ENCODE measurements at regions not wholly inside any gene's neighbourhood (a gene's known extent, or its start where the extent isn't known, plus 50 kb on each side); places are given as distances from the start of the nearest gene placed in this dataset.

DNA sequence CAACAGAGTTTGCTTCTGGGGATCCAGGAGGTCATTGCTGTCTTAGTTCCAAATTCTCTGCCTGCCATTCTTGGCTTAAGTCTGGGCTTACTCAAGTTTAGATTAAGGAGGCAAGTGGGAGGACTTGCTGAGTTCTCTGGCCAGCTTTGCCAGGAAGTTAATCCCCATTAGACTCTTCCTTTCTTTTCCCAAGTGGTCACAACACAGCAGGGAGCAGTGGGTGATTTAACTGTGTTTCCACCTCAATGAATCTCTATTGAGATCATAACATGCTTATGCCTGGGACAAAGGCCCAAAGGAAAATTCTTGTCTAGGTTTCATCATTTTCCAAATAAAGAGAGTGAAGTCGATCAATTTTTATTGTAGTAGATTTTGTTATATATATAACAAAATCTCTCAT, 1159.6 kb downstream of the SORCS3 start:
- in situ Hi-C loops (cut with HindIII; ENCODE audit: low pct_ligation_motif_present, low pct_unique_long_range_greater_than_20kb, low sequenced_read_pairs) = no loop called here
- no peak for DNase-seq

- in situ Hi-C loops (cut with HindIII; ENCODE audit: low pct_ligation_motif_present, low pct_unique_long_range_greater_than_20kb, low sequenced_read_pairs) = no loop called here
- no peak for DNase-seq
Measured at GRCh38 chr10:105798328-105798889, 1157.3 kb downstream of the SORCS3 start.

DNA sequence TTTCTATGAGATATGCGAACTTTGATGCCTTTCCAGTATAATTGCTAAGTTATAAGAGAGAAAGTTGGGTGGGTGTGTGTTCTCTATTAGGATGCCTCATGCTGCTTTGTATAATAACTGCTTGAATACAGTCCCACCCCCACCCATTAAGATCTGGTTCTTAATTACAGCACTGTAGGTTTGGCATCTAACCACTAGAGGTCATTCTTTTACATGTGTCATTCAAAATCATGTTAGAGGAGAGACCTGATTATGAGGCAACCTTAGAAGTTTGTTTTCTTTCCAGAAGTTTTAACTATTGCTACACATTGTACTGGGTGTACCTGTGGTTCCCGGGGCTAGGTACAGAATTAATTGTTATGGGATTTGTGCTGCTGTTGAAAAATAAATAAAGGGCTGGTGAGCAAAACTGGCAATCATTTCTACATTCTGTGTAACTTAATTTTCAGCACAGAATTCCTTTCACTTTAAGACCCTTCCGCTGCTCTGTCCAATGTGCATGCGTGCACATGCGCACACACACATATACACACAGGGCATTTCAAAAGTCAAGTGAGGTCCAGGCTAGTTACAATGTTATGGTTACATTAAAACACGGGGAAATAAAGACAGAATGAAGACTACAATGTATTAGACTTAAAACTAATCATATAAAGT, 1156.3 kb downstream of the SORCS3 start:
- DNase-seq = peak; percentile 55
- in situ Hi-C loops (cut with HindIII; ENCODE audit: low pct_ligation_motif_present, low pct_unique_long_range_greater_than_20kb, low sequenced_read_pairs) = no loop called here

DNA sequence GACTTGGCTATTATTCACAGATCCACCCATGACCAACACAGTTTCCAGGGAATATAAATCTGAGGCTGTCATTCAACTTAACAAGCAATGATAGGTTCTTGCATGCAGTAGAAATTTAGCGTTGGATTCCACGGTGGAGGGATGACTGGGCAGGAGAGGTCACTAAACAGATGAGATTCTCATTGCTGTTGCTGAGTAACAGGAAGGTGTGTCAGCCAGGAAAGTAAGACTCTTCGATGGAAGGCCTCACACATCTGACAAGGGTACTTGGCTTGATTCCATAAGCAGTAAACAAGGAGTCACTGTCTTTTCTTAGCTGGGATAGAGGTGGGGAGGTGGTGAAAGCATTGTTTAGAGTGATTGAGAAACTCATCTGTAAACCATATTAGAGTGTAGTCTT, 1152.0 kb downstream of the SORCS3 start:
- in situ Hi-C loops (cut with HindIII; ENCODE audit: low pct_ligation_motif_present, low pct_unique_long_range_greater_than_20kb, low sequenced_read_pairs) = no loop called here
- no peak for DNase-seq

DNA sequence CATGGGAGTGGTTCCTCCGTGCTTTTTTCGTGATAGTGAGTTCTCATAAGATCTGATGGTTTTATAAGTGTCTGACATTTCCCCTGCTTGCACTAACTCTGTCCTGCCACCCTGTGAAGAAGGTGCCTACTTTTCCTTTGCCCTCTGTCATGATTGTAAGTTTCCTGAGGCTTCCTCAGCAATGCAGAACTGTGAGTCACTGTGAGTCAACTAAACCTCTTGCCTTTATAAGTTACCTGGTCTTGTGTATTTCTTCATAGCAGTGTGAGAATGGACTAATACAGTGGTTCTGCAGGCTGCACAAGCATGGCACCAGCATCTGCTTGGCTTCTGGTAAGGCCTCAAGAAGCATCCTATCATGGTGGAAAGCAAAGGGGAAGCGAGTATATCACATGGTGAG, 1144.6 kb downstream of the SORCS3 start:
- DNase-seq = no peak
- in situ Hi-C loops (cut with HindIII; ENCODE audit: low pct_ligation_motif_present, low pct_unique_long_range_greater_than_20kb, low sequenced_read_pairs) = no loop called here

- no peak for DNase-seq
- in situ Hi-C loops (cut with HindIII; ENCODE audit: low pct_ligation_motif_present, low pct_unique_long_range_greater_than_20kb, low sequenced_read_pairs) = no loop called here
Measured at GRCh38 chr10:105783936-105784483, 1142.9 kb downstream of the SORCS3 start.

GRCh38 chr10:105774881-105775280, 1133.8 kb downstream of the SORCS3 start:
- DNase-seq = no peak
- in situ Hi-C loops (cut with HindIII; ENCODE audit: low pct_ligation_motif_present, low pct_unique_long_range_greater_than_20kb, low sequenced_read_pairs) = no loop called here

DNA sequence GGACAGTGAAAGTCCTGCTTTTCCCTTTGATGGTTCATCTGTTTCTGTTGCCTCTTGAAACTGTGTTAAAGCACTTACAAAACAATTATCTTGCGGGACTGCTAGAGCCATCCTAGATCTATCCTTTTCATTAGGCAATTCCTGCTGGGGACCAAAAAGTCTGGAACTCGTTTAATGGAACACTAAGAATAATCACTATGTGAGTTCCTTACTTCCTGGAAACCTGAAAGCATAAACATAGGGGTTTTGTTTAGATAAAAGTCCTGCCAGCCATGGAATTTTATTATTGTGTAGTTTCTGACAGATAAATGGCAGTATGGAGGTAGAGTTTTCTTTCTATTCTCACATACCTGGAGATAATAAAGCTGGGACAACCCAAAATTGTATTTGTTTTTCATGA, 1133.3 kb downstream of the SORCS3 start:
- in situ Hi-C loops (cut with HindIII; ENCODE audit: low pct_ligation_motif_present, low pct_unique_long_range_greater_than_20kb, low sequenced_read_pairs) = no loop called here

GRCh38 chr10:105770524-105771212, 1129.6 kb downstream of the SORCS3 start:
- in situ Hi-C loops (cut with HindIII; ENCODE audit: low pct_ligation_motif_present, low pct_unique_long_range_greater_than_20kb, low sequenced_read_pairs) = no loop called here
- DNase-seq = peak; percentile 8

More for the DNA sequence above, 1133.3 kb downstream of the SORCS3 start:
- no peak for DNase-seq

GRCh38 chr10:105769248-105770184, 1128.4 kb downstream of the SORCS3 start:
- in situ Hi-C loops (cut with HindIII; ENCODE audit: low pct_ligation_motif_present, low pct_unique_long_range_greater_than_20kb, low sequenced_read_pairs) = no loop called here
- DNase-seq = peak; percentile 63

GRCh38 chr10:105763611-105764010, 1122.5 kb downstream of the SORCS3 start:
- in situ Hi-C loops (cut with HindIII; ENCODE audit: low pct_ligation_motif_present, low pct_unique_long_range_greater_than_20kb, low sequenced_read_pairs) = no loop called here
- no peak for DNase-seq

DNA sequence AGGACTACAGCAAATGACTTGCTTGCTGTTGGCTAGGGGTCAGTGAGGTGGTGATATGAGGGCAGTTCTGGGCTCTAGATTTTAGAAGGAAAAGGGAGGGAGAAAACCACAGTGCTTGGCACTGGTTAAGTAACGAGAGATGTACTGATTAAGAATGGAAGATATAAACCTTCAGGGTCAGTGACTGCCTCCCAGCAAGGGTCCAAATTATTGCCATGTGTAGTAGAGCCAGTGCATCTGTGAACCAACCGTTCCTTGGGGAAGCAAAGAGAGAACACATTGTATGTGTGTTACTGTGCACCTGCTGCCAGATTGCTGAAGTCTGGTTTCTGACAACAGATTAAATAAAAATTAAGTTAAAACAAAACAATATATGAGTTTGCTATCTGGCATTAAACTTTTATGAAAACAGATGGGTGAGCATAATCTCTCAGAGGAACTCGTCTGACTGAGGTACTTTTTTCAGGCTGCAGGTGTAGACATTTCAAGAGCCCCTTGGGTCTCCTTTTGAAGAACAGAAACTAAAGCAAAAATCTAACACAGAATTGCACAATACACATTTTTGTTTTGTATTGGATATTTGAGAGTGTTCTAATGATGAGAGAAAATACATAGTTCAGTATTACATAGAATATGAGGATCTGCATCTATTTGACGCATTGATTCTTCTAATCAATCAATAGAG, 1120.6 kb downstream of the SORCS3 start:
- no peak for DNase-seq
- in situ Hi-C loops (cut with HindIII; ENCODE audit: low pct_ligation_motif_present, low pct_unique_long_range_greater_than_20kb, low sequenced_read_pairs) = no loop called here

GRCh38 chr10:105759669-105760068, 1118.6 kb downstream of the SORCS3 start:
- in situ Hi-C loops (cut with HindIII; ENCODE audit: low pct_ligation_motif_present, low pct_unique_long_range_greater_than_20kb, low sequenced_read_pairs) = no loop called here
- no peak for DNase-seq

DNA sequence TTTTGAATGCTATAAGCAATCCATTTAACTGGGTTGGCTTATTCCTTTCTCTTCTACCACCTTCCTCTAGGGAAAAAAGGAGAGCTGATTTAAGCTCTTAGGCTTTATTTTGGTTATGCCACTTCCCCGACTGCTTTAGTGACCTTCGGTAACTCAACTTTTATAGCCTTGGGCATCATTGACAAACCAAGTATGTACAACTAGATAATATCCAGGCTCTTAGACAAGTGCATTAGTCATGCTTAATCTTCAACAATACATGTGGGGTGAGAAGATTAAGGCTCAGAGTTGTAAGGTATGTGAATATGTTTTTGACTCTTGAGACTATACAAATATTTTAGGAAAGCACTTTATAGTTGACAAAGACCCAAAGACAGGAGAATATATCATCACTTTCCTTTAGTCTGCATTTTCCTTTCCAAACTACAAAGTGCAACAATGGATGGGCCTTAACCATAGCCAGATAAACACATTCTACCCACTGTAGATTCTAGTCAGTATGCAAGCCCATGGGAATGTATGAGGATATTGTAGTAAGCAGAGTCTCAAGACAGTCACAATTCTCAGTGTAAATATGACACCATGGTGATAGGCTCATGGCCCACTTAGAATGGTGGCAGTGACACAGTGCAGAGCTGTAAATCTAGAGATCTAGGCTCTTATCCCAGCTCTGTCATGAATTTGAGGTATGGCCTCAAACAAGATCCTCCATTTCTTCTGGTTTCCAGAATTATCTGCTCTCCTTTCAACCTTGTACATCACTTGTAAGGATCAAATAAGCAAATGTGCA, 1117.3 kb downstream of the SORCS3 start:
- no peak for DNase-seq
- in situ Hi-C loops (cut with HindIII; ENCODE audit: low pct_ligation_motif_present, low pct_unique_long_range_greater_than_20kb, low sequenced_read_pairs) = no loop called here

DNA sequence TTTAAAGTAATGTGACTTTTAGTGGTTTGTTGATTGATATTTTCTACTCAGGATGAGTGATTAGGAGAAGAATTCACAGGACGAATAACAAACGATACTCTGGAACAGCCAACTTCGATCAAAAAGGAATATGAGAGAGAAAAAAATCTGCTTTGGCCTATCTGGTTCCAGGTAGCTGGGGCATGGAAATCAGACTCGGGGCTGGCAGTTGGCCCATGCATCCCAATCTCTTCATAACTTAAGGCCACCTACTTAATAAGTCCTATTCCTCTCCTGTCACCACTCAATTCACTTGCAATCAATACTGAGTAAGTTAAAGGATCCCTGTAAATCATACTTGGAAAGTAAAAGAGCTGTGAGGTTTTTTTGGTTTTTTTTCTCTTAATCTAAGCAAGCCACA, 1116.2 kb downstream of the SORCS3 start:
- in situ Hi-C loops (cut with HindIII; ENCODE audit: low pct_ligation_motif_present, low pct_unique_long_range_greater_than_20kb, low sequenced_read_pairs) = no loop called here
- no peak for DNase-seq

DNA sequence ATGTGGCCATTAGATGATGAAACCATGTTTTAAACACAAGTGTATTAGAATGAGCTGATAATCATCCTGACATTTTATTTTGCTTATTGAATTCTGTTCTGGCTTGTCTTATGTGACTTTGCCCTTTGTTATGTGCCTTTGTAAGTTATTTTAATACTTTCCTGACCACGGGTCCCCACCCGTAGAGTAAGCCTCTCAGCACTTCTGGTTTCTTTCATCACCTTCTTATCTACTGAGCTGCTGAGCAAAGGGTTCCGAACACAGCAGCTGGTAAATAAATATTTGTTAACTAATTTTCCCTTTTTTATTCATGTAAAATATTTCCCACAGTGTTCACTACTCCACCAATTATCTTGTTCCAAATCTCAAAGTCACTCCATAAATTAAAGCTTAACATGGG, 1115.3 kb downstream of the SORCS3 start:
- in situ Hi-C loops (cut with HindIII; ENCODE audit: low pct_ligation_motif_present, low pct_unique_long_range_greater_than_20kb, low sequenced_read_pairs) = no loop called here

GRCh38 chr10:105751688-105752087, 1110.6 kb downstream of the SORCS3 start:
- DNase-seq = no peak
- in situ Hi-C loops (cut with HindIII; ENCODE audit: low pct_ligation_motif_present, low pct_unique_long_range_greater_than_20kb, low sequenced_read_pairs) = no loop called here

More for the DNA sequence above, 1115.3 kb downstream of the SORCS3 start:
- no peak for DNase-seq

Data from ACHN (cell line).